Anterior cingulate cortex (tissue), 58 donors: ENCODE measurements at regions not wholly inside any gene's neighbourhood (a gene's known extent, or its start where the extent isn't known, plus 50 kb on each side); places are given as distances from the start of the nearest gene placed in this dataset.

Source experiments
- DNase-seq, 58 donors: peaks; one replicate each; lab custom pipeline; 2025; lab: John Stamatoyannopoulos, UW

- DNase-seq: no peak
These were observed 123.9 kb downstream of the DDX1 start for GRCh38 chr2:15715596-15715995.

DNA sequence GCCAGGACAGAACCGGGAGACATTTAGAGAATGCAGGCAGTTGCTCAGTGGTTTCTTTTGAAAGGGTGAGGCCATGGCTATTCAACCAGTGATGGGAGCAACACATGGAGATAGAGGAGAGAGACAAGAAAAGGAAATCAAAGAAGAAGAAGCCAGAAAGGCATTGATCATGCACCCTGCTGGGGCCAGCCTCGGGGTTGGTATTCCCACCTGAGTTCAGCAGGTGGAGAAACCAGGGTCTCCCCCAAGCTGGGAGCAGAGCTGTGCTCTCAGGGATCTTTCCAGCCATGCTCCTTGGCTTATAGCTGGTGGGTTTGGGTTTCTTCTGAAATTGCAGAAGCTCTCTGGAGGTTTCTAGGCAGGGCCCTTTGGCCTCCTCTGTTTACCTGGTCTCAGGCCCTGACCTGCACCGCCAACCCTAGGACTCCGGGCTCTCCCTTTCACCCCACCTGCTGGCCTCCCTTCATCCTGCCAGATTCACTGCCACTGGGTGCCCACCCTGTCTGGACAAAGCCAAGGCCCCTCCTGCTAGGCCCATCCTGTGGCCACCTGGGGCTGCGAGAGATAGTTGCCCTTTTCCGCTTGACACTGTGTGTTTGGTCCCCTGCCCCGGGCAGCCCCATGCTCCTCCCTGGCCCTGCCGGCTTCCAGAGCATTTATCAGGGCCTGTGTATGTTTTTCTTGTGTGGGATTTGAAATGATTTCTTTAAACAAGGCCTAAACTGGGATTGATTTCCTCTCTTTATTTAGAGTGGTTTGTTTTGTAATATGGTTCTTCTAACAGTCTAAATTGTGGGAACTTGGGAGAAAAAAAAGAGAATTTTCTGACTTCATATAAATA is 126.7 kb downstream of the DDX1 start:
- no peak for DNase-seq

- DNase-seq: no peak
These were observed 127.3 kb downstream of the DDX1 start for GRCh38 chr2:15718944-15719323.

GRCh38 chr2:15719566-15720313 is 128.1 kb downstream of the DDX1 start:
- DNase-seq: no peak

- no peak for DNase-seq
These were observed 129.1 kb downstream of the DDX1 start for GRCh38 chr2:15720561-15721307.

- no peak for DNase-seq
These were observed 129.9 kb downstream of the DDX1 start for GRCh38 chr2:15721411-15722067.

- DNase-seq: no peak
These were observed 131.3 kb downstream of the DDX1 start for GRCh38 chr2:15722980-15723379.

- no peak for DNase-seq
These were observed 132.6 kb downstream of the DDX1 start for GRCh38 chr2:15724235-15724634.

GRCh38 chr2:15725101-15725781 is 133.6 kb downstream of the DDX1 start:
- no peak for DNase-seq

- no peak for DNase-seq
These were observed 134.1 kb downstream of the DDX1 start for GRCh38 chr2:15725782-15726112.

- no peak for DNase-seq
These were observed 134.8 kb downstream of the DDX1 start for GRCh38 chr2:15726321-15727057.

DNA sequence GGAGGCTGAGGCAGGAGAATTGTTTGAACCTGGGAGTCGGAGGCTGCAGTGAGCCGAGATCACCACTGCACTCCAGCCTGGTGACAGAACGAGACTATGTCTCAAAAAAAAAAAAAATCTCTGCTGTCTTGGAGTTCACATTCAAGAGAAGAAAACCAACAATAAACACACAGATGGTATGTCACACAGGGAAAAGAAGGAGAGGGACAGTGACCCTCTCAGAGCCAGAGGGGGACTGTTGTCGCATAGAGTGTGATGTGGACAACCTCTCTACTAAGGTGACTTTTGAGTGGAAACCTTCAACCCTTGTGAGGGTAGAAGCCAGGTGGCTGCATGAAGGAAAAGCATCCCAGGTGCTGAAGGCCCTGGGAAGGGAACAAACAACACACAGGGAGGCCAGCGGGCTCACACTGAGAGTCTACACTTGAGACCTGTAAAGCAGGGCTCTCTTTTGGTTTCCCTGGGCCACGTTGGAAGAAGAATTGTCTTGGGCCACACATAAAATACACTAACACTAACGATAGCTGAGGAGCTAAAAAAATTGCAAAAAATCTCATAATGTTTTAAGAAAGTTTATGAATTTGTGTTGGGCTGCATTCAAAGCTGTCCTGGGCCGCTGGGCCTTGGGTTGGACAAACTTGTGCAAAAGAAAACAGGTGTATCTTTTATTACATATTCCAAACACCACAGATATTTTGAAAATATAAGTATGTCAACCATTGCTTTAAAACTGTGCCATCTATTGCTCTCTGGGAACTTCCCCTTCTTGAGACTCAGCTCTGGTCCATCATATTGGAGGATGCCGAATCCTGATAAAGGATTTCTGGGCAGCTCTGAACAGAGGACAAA is 136.0 kb downstream of the DDX1 start:
- no peak for DNase-seq

- DNase-seq: peak in 26 of 58 donors; percentile 12 to 75 (median 36)
These were observed 136.7 kb downstream of the DDX1 start for GRCh38 chr2:15728245-15728938.

DNA sequence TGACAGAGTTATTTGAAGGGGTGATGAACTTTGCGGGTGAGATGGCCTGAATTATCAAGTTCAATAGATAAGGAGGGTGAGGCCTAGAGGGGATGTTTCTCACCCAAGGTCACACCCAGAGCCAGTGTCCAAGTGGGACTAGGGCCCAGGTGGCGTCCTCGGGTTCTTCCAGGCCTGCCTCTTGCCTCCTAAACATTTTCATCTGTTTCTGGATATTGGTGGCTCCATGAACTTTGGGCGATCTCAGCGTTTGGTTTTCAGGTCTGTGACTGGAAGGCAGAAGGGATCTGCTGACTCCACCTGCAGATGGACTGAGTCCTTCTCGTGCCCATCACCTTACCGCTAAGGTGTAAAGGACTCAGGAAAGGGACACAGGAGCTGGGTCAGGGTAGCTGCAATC is 137.3 kb downstream of the DDX1 start:
- no peak for DNase-seq

DNA sequence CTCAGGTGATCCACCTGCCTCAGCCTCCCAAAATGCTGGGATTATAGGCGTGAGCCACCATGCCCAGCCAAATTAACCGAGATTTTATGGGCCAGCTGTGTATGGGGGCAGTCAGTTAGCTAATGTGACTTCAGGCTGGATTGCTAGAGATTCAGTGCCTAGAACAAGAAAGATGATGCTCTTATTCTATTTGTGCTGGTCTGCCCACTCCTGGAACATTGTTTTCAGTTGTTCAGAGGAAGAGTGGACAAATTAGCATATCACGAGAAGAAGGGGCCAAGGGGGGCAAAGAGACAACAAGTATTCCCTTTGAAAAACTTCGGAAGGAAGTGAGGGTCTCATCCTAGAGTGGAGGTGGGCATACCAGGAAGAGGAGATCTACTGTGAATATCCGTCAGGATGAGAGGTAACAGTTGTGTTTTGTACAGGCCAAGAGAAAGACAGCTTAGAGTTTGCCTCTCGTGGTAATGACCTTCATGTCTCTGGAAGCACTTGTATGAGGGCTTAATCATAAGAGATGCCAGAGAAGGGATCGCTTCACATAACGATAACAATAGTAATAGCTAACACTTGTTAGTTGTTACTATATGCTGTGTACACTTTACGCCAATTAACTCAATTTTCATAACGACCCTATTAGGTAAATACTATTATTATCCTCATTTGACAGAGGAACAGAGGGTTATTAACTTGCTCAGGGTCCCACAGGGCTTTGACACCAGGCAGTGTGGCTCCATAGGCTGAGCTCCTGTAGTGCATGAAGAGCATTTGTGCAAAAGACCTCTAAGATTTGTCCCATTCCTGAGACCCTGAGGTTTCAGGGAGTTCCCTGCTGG is 138.3 kb downstream of the DDX1 start:
- DNase-seq: no peak

DNA sequence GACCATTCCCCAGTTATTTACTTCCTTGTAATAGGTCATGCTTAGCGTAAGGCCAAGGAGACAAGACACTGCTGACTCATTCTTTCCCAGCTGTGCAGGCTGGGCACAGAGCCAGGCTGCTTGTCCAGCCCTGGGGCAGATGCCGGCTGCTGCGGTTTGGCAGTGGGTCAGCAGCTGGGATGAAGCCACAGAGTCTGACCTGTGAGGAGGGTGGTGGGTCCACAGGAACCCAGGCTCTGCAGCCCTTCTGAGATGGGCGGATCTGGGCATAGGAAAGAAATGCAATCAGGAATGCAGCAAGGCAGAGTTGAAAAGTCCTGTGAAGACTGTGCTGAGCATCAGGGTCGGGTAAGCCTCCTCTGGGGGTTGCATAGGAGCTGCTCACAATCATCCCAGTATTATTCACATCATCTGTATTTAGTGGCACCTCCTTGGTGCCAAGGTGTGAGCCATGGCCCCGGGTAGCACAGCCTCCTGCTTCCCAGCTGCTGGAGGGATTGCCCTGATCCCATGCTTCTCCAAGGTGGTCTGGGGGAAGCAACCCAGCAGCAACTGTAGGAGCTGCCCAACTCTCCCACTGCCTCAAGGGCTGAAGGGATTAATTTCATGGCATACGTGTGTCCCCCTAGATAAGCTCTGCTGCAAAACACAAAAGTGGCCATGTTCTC is 139.0 kb downstream of the DDX1 start:
- DNase-seq: peak in 55 of 58 donors; percentile 21 to 96 (median 76)
